H1 (cell line): ENCODE measurements at regions not wholly inside any gene's neighbourhood (a gene's known extent, or its start where the extent isn't known, plus 50 kb on each side); places are given as distances from the start of the nearest gene placed in this dataset.

Experiments
- CTCF ChIA-PET: fragments of 300-600 bp; sonication (Branson Sonifier 250); formaldehyde crosslinking; loops from one replicate; lab custom pipeline; 2021; ENCODE audit not compliant: partially characterized antibody; lab: Charles Lee
- POLR2A ChIA-PET: fragments of 300-600 bp; sonication (Branson Sonifier 250); formaldehyde crosslinking; loops from one replicate; lab custom pipeline; 2021; ENCODE audit warnings: inconsistent platforms; ENCODE audit not compliant: partially characterized antibody; lab: Charles Lee
- DNase-seq, 2 experiments: peaks; one replicate each; pipeline versions ENCODE4 v3.0.0 to v3.0.0-alpha.2; 2010 to 2022; ENCODE audit warnings: low spot score in 2 of 2, low read depth in 1 of 2, mixed read lengths in 1 of 2
- FAIRE-seq: peaks from 2 replicates; lab custom pipeline; 2011; peaks lifted over from hg19 to GRCh38; lab: Jason Lieb, UNC
- H2AFZ ChIP-seq: 2 replicates; pipeline ENCODE4 v1.8.1; 2012; ENCODE audit warnings: low read length, inconsistent platforms
- H2AK5ac ChIP-seq: 2 replicates; pipeline ENCODE4 v1.6.1; 2013; ENCODE audit warnings: low read depth, low read length
- H2BK120ac ChIP-seq: replicated peaks from 2 replicates; pipeline ENCODE3; 2013; ENCODE audit warnings: low read depth, low read length, inconsistent platforms
- H2BK12ac ChIP-seq: 2 replicates; pipeline ENCODE4 v1.6.1; 2013; ENCODE audit warnings: low read depth, low read length
- H2BK15ac ChIP-seq: 2 replicates; pipeline ENCODE4 v1.6.1; 2013; ENCODE audit warnings: low read length
- H2BK20ac ChIP-seq: 2 replicates; pipeline ENCODE4 v1.6.1; 2013; ENCODE audit warnings: low read length
- H2BK5ac ChIP-seq: 2 replicates; pipeline ENCODE4 v1.6.1; 2013; ENCODE audit warnings: low read depth, low read length
- H3K14ac ChIP-seq: 2 replicates; pipeline ENCODE4 v1.6.1; 2013; ENCODE audit warnings: inconsistent platforms; ENCODE audit not compliant: insufficient read length
- H3K18ac ChIP-seq: 2 replicates; pipeline ENCODE4 v1.6.1; 2013; ENCODE audit warnings: low read length; ENCODE audit errors: extremely low read depth
- H3K23ac ChIP-seq: 2 replicates; pipeline ENCODE4 v1.6.1; 2013; ENCODE audit warnings: inconsistent platforms; ENCODE audit not compliant: insufficient read length
- H3K23me2 ChIP-seq: 2 replicates; pipeline ENCODE4 v1.6.1; 2013; ENCODE audit warnings: low read depth, low read length
- H3K27ac ChIP-seq: 2 replicates; pipeline ENCODE4 v1.6.1; 2011; ENCODE audit warnings: low read depth, low read length, inconsistent platforms
- H3K27me3 ChIP-seq, 4 experiments: replicated peaks in 1 of 4; 1 replicate in 1 of 4; 2 replicates in 3 of 4; pipeline versions ENCODE4 v1.6.1 to v1.8.1; 2011 to 2013; ENCODE audit warnings: low read length in 3 of 4, mild to moderate bottlenecking in 3 of 4, inconsistent platforms in 2 of 4, mixed read lengths in 2 of 4, moderate library complexity in 1 of 4; ENCODE audit not compliant: control insufficient read depth in 3 of 4, insufficient read depth in 3 of 4; ENCODE audit errors: extremely low read depth in 1 of 4
- H3K36me3 ChIP-seq, 4 experiments: 2 replicates each; pipeline versions ENCODE4 v1.6.1 to v1.8.1; 2011 to 2013; ENCODE audit warnings: mild to moderate bottlenecking in 4 of 4, low read length in 3 of 4, moderate library complexity in 2 of 4, control low read depth in 1 of 4, inconsistent platforms in 1 of 4; ENCODE audit not compliant: insufficient read depth in 4 of 4, control insufficient read depth in 2 of 4
- H3K4ac ChIP-seq: replicated peaks from 2 replicates; pipeline ENCODE3; 2013; ENCODE audit warnings: low read length, low read depth, mixed read lengths, inconsistent platforms; ENCODE audit not compliant: insufficient read length
- H3K4me1 ChIP-seq, 4 experiments: replicated peaks in 1 of 4; 1 replicate in 1 of 4; 2 replicates in 3 of 4; pipeline versions ENCODE4 v1.6.1 to v1.8.1; 2011 to 2013; ENCODE audit warnings: low read length in 3 of 4, inconsistent platforms in 2 of 4, mixed read lengths in 1 of 4; ENCODE audit not compliant: insufficient read depth in 4 of 4, control insufficient read depth in 3 of 4
- H3K4me2 ChIP-seq, 2 experiments: 2 replicates each; pipeline versions ENCODE4 v1.6.1 to v1.8.1; 2011 to 2013; ENCODE audit warnings: low read depth in 2 of 2, low read length in 2 of 2, control low read depth in 1 of 2, inconsistent platforms in 1 of 2, mild to moderate bottlenecking in 1 of 2; ENCODE audit not compliant: insufficient read depth in 1 of 2
- H3K4me3 ChIP-seq, 4 experiments: fragments of 200-600, 300-600 bp in 1 of 4; sonication (generic), shearing (Covaris generic), sonication (Bioruptor Twin) in 1 of 4; 2 replicates each; pipeline versions ENCODE4 v1.5.1 to v1.8.1; 2011 to 2016; ENCODE audit warnings: low read length in 4 of 4, low read depth in 3 of 4, control low read depth in 2 of 4, inconsistent platforms in 2 of 4, mild to moderate bottlenecking in 2 of 4, mixed read lengths in 1 of 4, moderate library complexity in 1 of 4; ENCODE audit not compliant: insufficient read depth in 2 of 4; ENCODE audit errors: extremely low read depth in 1 of 4
- H3K56ac ChIP-seq: replicated peaks from 2 replicates; pipeline ENCODE3; 2013; ENCODE audit warnings: low read depth, mild to moderate bottlenecking, mixed read lengths, low read length, inconsistent platforms; ENCODE audit not compliant: insufficient read length
- H3K79me1 ChIP-seq: 2 replicates; pipeline ENCODE4 v1.6.1; 2013; ENCODE audit warnings: low read depth, low read length, control low read depth
- H3K79me2 ChIP-seq, 2 experiments: 2 replicates each; pipeline versions ENCODE4 v1.6.1 to v1.8.1; 2012 to 2013; ENCODE audit warnings: low read length in 2 of 2, mild to moderate bottlenecking in 2 of 2, inconsistent platforms in 1 of 2; ENCODE audit not compliant: insufficient read depth in 2 of 2, control insufficient read depth in 1 of 2
- H3K9ac ChIP-seq, 4 experiments: replicated peaks in 1 of 4; 1 replicate in 1 of 4; 2 replicates in 3 of 4; pipeline versions ENCODE4 v1.6.1 to v1.8.1; 2011 to 2013; ENCODE audit warnings: low read depth in 3 of 4, low read length in 3 of 4, control low read depth in 2 of 4, mild to moderate bottlenecking in 2 of 4, moderate library complexity in 2 of 4, inconsistent platforms in 1 of 4; ENCODE audit errors: extremely low read depth in 1 of 4
- H3K9me3 ChIP-seq, 2 experiments: 2 replicates each; pipeline versions ENCODE4 v1.6.1 to v1.8.1; 2012 to 2013; ENCODE audit warnings: mild to moderate bottlenecking in 2 of 2, moderate library complexity in 2 of 2, control low read depth in 1 of 2, inconsistent platforms in 1 of 2, low read depth in 1 of 2, low read length in 1 of 2, mixed read lengths in 1 of 2; ENCODE audit not compliant: insufficient read depth in 2 of 2
- H4K20me1 ChIP-seq, 2 experiments: replicated peaks in 1 of 2; 2 replicates each; pipeline versions ENCODE3 to v1.8.1; 2011 to 2013; ENCODE audit warnings: inconsistent platforms in 2 of 2, low read length in 2 of 2, mild to moderate bottlenecking in 1 of 2; ENCODE audit not compliant: insufficient read depth in 2 of 2, control insufficient read depth in 1 of 2
- H4K5ac ChIP-seq: 2 replicates; pipeline ENCODE4 v1.6.1; 2013; ENCODE audit warnings: low read length, low read depth, mixed read lengths, inconsistent platforms; ENCODE audit not compliant: insufficient read length
- H4K8ac ChIP-seq: 2 replicates; pipeline ENCODE4 v1.8.0; 2013; ENCODE audit warnings: mild to moderate bottlenecking, moderate library complexity, low read length, inconsistent platforms; ENCODE audit not compliant: insufficient read depth; ENCODE audit errors: extremely low read depth
- H4K91ac ChIP-seq: replicated peaks from 2 replicates; pipeline ENCODE3; 2013; ENCODE audit warnings: low read length, mixed read lengths, inconsistent platforms; ENCODE audit not compliant: insufficient read length
- GTF2F1 ChIP-seq: IDR thresholded peaks from 2 replicates; pipeline ENCODE4 v1.6.1; 2012; ENCODE audit warnings: low read depth, low read length, improper control_type of control experiment, borderline replicate concordance
- KDM1A ChIP-seq: fragments of 200-600, 300-600 bp; sonication (generic); IDR thresholded peaks from 2 replicates; pipeline ENCODE4 v1.7.1; 2016; ENCODE audit warnings: mild to moderate bottlenecking, low read length, borderline replicate concordance
- MAX ChIP-seq: IDR thresholded peaks from 2 replicates; pipeline ENCODE4 v1.6.1; 2012; ENCODE audit warnings: inconsistent platforms
- NANOG ChIP-seq: IDR thresholded peaks from 2 replicates; pipeline ENCODE4 v1.6.1; 2011; ENCODE audit warnings: low read length, low read depth, mild to moderate bottlenecking, inconsistent platforms; ENCODE audit not compliant: insufficient read depth, poor library complexity, severe bottlenecking
- RAD21 ChIP-seq, 2 experiments: IDR thresholded peaks in 1 of 2; conservative IDR thresholded peaks in 1 of 2; 2 replicates each; pipeline ENCODE4 v1.6.1; 2011; ENCODE audit warnings: low read depth in 2 of 2, low read length in 2 of 2, improper control_type of control experiment in 1 of 2, inconsistent platforms in 1 of 2, mild to moderate bottlenecking in 1 of 2, moderate library complexity in 1 of 2
- SUZ12 ChIP-seq: fragments of 200-600 bp; sonication (generic); IDR thresholded peaks from 2 replicates; pipeline ENCODE4 v1.6.1; 2012; ENCODE audit warnings: mild to moderate bottlenecking, inconsistent platforms, low read length, moderate library complexity, mixed read lengths
- YY1 ChIP-seq: IDR thresholded peaks from 2 replicates; pipeline ENCODE4 v1.6.1; 2011; ENCODE audit warnings: low read depth, mild to moderate bottlenecking, low read length
- WGBS, 2 experiments: shearing (Covaris generic) in 1 of 2; methylation state at CpG; one replicate each; pipeline versions ENCODE4 v1.1.6 to v1.1.7; 2013 to 2015; ENCODE audit warnings: low lambda C conversion rate in 2 of 2, mixed read lengths in 2 of 2, inconsistent platforms in 1 of 2, low coverage in 1 of 2, missing lambda C conversion rate in 1 of 2; ENCODE audit not compliant: insufficient replicate concordance in 2 of 2, insufficient coverage in 1 of 2, insufficient read length in 1 of 2; ENCODE audit errors: extremely low coverage in 1 of 2, missing lambda C conversion rate in 1 of 2; 5-methylcytosine and 5-hydroxymethylcytosine counted together

DNA sequence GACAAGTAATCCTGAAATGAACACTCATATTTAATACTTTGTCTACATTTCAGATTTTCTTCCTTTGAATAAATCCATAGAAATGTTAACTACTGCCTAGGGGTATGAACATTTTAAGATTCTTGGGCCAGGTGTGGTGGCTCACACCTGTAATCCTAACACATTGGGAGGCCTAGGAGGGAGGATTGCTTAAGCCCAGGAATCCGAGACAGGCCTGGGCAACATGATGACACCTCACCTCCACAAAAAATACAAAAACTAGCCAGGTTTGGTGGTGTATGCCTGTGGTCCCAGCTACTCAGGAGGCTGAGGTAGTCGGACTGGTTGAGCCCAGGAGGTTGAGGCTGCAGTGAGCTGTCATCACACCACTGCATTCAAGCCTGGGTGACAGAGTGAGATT, 73.9 kb upstream of the PIAS1 start:
- no peak overlapping the region for H4K8ac ChIP-seq
- no peak overlapping the region for H3K4ac ChIP-seq
- no peak overlapping the region for H3K4me3 ChIP-seq
- ChIA-PET POLR2A (no interaction called here), CTCF (interaction anchor here (0.6 to 0.8 kb wide), 3 partner anchors 42 to 1074 kb away, joined by 3 to 5 read pairs (median 4); no protein-coding TSS in a partner anchor)
- no peak overlapping the region for H2BK20ac ChIP-seq
- H3K4me2 ChIP-seq = no peak overlapping the region
- no peaks in the 10 kb centered on the region for H3K79me1 ChIP-seq
- no peak overlapping the region for H3K14ac ChIP-seq
- no peak overlapping the region for H3K23ac ChIP-seq
- H3K9me3 ChIP-seq = peaks cover 0 to 3% of the 10 kb centered on the region in 2 experiments; a peak in 1 of 4 replicates
- no peak for TF ChIP-seq NANOG
- TF ChIP-seq GTF2F1 = no peak
- TF ChIP-seq MAX = no peak
- TF ChIP-seq RAD21 (IDR thresholded peaks at IDR 0.05 in 1 of 2, conservative IDR thresholded peaks at IDR 0.05 in 1 of 2; ENCODE audit: low read depth in 2 of 2, low read length in 2 of 2) = no peak
- no peak for TF ChIP-seq KDM1A
- TF ChIP-seq YY1 = no peak
- TF ChIP-seq SUZ12 = no peak
- DNase-seq (no peak), FAIRE-seq (no peak)
- H3K36me3 ChIP-seq = no peaks in the 10 kb centered on the region
- no peak overlapping the region for H3K9ac ChIP-seq
- no peaks in the 10 kb centered on the region for H4K20me1 ChIP-seq
- H2BK5ac ChIP-seq = no peak overlapping the region
- H3K79me2 ChIP-seq = no peaks in the 10 kb centered on the region
- H2AK5ac ChIP-seq = no peak overlapping the region
- H4K5ac ChIP-seq = no peak overlapping the region
- no peak overlapping the region for H2AFZ ChIP-seq
- H3K18ac ChIP-seq = no peak overlapping the region
- no peak overlapping the region for H4K91ac ChIP-seq
- WGBS, 2 experiments = 94% methylated on average over 2 of the region's 2 CpGs; no CpG with 5 or more reads in 1 of the 2 experiments
- H3K27me3 ChIP-seq = no peaks in the 10 kb centered on the region
- no peak overlapping the region for H3K27ac ChIP-seq
- no peaks in the 10 kb centered on the region for H3K4me1 ChIP-seq
- no peak overlapping the region for H3K56ac ChIP-seq
- H2BK120ac ChIP-seq = no peak overlapping the region
- no peak overlapping the region for H2BK12ac ChIP-seq
- H2BK15ac ChIP-seq = no peak overlapping the region
- H3K23me2 ChIP-seq = no peaks in the 10 kb centered on the region
